ENCODE measurements at regions not wholly inside any gene's neighbourhood (a gene's known extent, or its start where the extent isn't known, plus 50 kb on each side); places are given as distances from the start of the nearest gene placed in this dataset.

GRCh38 chr1:22343456-22344328 lies 108.0 kb upstream of the ZBTB40 start:
- H3K27ac ChIP-seq (ENCODE audit: low read length) = no peak overlapping the region
- no peak for DNase-seq
- peaks cover 100% of the 10 kb centered on the region for H3K27me3 ChIP-seq (replicated peaks; ENCODE audit: insufficient read depth, low read length)
- H2AFZ ChIP-seq (ENCODE audit: low read length) = no peak overlapping the region
- H3K9ac ChIP-seq (ENCODE audit: low read length) = no peak overlapping the region
- H3F3A ChIP-seq (ENCODE audit: insufficient read depth, low read length) = no peaks in the 10 kb centered on the region
- TF ChIP-seq EZH2 (optimal IDR thresholded peaks at IDR 0.05; ENCODE audit: low read depth, low read length) (no peak), EZH2phosphoT487 (IDR thresholded peaks at IDR 0.05; ENCODE audit: low read length) (no peak), CTCF (IDR thresholded peaks at IDR 0.05; ENCODE audit: low read length) (no peak)
- H3K4me3 ChIP-seq (ENCODE audit: low read length) = no peak overlapping the region
- no peaks in the 10 kb centered on the region for H3K9me2 ChIP-seq (replicated peaks; ENCODE audit: insufficient read depth, low read length)
- no peaks in the 10 kb centered on the region for H3K9me3 ChIP-seq (replicated peaks; ENCODE audit: insufficient read depth, low read length)
- no peaks in the 10 kb centered on the region for H3K79me2 ChIP-seq (ENCODE audit: low read length)
- no peaks in the 10 kb centered on the region for H3K4me1 ChIP-seq (ENCODE audit: low read length)
- no peak overlapping the region for H3K4me2 ChIP-seq (ENCODE audit: low read depth, low read length)
- no peaks in the 10 kb centered on the region for H3K36me3 ChIP-seq (replicated peaks; ENCODE audit: insufficient read depth, low read length)
- H4K20me1 ChIP-seq (ENCODE audit: insufficient read depth, low read length) = no peaks in the 10 kb centered on the region

DNA sequence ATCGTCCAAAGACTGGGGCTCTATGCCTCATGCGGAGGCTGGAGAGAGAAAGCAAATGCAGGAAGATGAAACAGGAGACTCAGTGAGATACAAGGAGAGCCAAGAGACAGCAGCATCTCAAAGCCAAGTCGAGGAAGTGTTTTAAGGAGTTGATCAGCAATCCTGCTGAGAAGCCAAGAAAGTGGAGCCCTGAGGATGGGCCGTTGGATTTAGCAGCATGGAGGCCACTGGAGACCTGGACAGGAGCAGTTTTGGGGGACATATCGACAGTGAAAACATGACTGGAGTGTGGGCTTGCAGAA lies 107.4 kb upstream of the ZBTB40 start:
- Histone ChIP-seq H3K27me3 (replicated peaks; ENCODE audit: insufficient read depth, low read length) (peaks cover 100% of the 10 kb centered on the region), H3K9ac (ENCODE audit: low read length) (no peak overlapping the region), H3K4me3 (ENCODE audit: low read length) (no peak overlapping the region), H3K36me3 (replicated peaks; ENCODE audit: insufficient read depth, low read length) (no peaks in the 10 kb centered on the region), H3K4me1 (ENCODE audit: low read length) (no peaks in the 10 kb centered on the region), H3F3A (ENCODE audit: insufficient read depth, low read length) (no peaks in the 10 kb centered on the region), H3K27ac (ENCODE audit: low read length) (no peak overlapping the region), H2AFZ (ENCODE audit: low read length) (no peak overlapping the region), H3K4me2 (ENCODE audit: low read depth, low read length) (no peak overlapping the region), H3K9me2 (replicated peaks; ENCODE audit: insufficient read depth, low read length) (no peaks in the 10 kb centered on the region), H4K20me1 (ENCODE audit: insufficient read depth, low read length) (no peaks in the 10 kb centered on the region), H3K79me2 (ENCODE audit: low read length) (no peaks in the 10 kb centered on the region), H3K9me3 (replicated peaks; ENCODE audit: insufficient read depth, low read length) (no peaks in the 10 kb centered on the region)
- TF ChIP-seq CTCF (IDR thresholded peaks at IDR 0.05; ENCODE audit: low read length) (no peak), EZH2 (optimal IDR thresholded peaks at IDR 0.05; ENCODE audit: low read depth, low read length) (no peak), EZH2phosphoT487 (IDR thresholded peaks at IDR 0.05; ENCODE audit: low read length) (no peak)
- no peak for DNase-seq

GRCh38 chr1:22344851-22345560 lies 106.6 kb upstream of the ZBTB40 start:
- no peak for DNase-seq
- TF ChIP-seq CTCF (IDR thresholded peaks at IDR 0.05; ENCODE audit: low read length) = no peak
- TF ChIP-seq EZH2phosphoT487 (IDR thresholded peaks at IDR 0.05; ENCODE audit: low read length) = no peak
- no peak for TF ChIP-seq EZH2 (optimal IDR thresholded peaks at IDR 0.05; ENCODE audit: low read depth, low read length)
- no peaks in the 10 kb centered on the region for H3K9me3 ChIP-seq (replicated peaks; ENCODE audit: insufficient read depth, low read length)
- H3K4me2 ChIP-seq (ENCODE audit: low read depth, low read length) = no peak overlapping the region
- H3K9ac ChIP-seq (ENCODE audit: low read length) = no peak overlapping the region
- no peaks in the 10 kb centered on the region for H3K79me2 ChIP-seq (ENCODE audit: low read length)
- H3K36me3 ChIP-seq (replicated peaks; ENCODE audit: insufficient read depth, low read length) = no peaks in the 10 kb centered on the region
- H3K27me3 ChIP-seq (replicated peaks; ENCODE audit: insufficient read depth, low read length) = peaks cover 100% of the 10 kb centered on the region
- H3K4me1 ChIP-seq (ENCODE audit: low read length) = no peaks in the 10 kb centered on the region
- H3F3A ChIP-seq (ENCODE audit: insufficient read depth, low read length) = no peaks in the 10 kb centered on the region
- H2AFZ ChIP-seq (ENCODE audit: low read length) = no peak overlapping the region
- H4K20me1 ChIP-seq (ENCODE audit: insufficient read depth, low read length) = no peaks in the 10 kb centered on the region
- H3K4me3 ChIP-seq (ENCODE audit: low read length) = no peak overlapping the region
- H3K9me2 ChIP-seq (replicated peaks; ENCODE audit: insufficient read depth, low read length) = no peaks in the 10 kb centered on the region
- H3K27ac ChIP-seq (ENCODE audit: low read length) = no peak overlapping the region

Data from MM.1S (cell line).